GM18951 (cell line): ENCODE measurements at regions not wholly inside any gene's neighbourhood (a gene's known extent, or its start where the extent isn't known, plus 50 kb on each side); places are given as distances from the start of the nearest gene placed in this dataset.
"Not testable (repeated sequence)": the region's sequence is repeated elsewhere in the genome, so short reads cannot be mapped to it uniquely, and the experiment has no call there.

Experiments
- POLR2A ChIP-seq: IDR thresholded peaks from 4 replicates; pipeline ENCODE4 v1.6.1; 2011; ENCODE audit warnings: mild to moderate bottlenecking; ENCODE audit not compliant: insufficient read length, insufficient read depth; ENCODE audit errors: extremely low read depth
- in situ Hi-C: fragments of 300-500 bp; cut with MboI; formaldehyde crosslinking; loops from one replicate; pipeline ENCODE4 v1.12.0; 2022; ENCODE audit warnings: low sequenced_read_pairs, mixed read lengths, inconsistent platforms; ENCODE audit not compliant: unreplicated experiment

GRCh38 chr14:71165121-71166031 lies 258.1 kb downstream of the PCNX1 start:
- in situ Hi-C loops = no loop called here
- no peak for TF ChIP-seq POLR2A

GRCh38 chr14:71166180-71166837 lies 259.1 kb downstream of the PCNX1 start:
- in situ Hi-C loops = no loop called here
- no peak for TF ChIP-seq POLR2A

GRCh38 chr14:71167325-71167950 lies 260.2 kb downstream of the PCNX1 start:
- in situ Hi-C loops = not testable (repeated sequence)

- in situ Hi-C loops = not testable (repeated sequence)
Measured at GRCh38 chr14:71168161-71168560, 260.9 kb downstream of the PCNX1 start.

GRCh38 chr14:71168564-71169427 lies 261.5 kb downstream of the PCNX1 start:
- no peak for TF ChIP-seq POLR2A
- in situ Hi-C loops = no loop called here

GRCh38 chr14:71169861-71170260 lies 262.6 kb downstream of the PCNX1 start:
- in situ Hi-C loops = no loop called here

GRCh38 chr14:71175491-71175890 lies 268.2 kb downstream of the PCNX1 start:
- no peak for TF ChIP-seq POLR2A
- in situ Hi-C loops = no loop called here

More at GRCh38 chr14:71169861-71170260, 262.6 kb downstream of the PCNX1 start:
- TF ChIP-seq POLR2A = no peak

- no peak for TF ChIP-seq POLR2A
- in situ Hi-C loops = no loop called here
Measured at GRCh38 chr14:71179066-71179465, 271.8 kb downstream of the PCNX1 start.

- in situ Hi-C loops = no loop called here
- no peak for TF ChIP-seq POLR2A
Measured at GRCh38 chr14:71180397-71180796, 273.1 kb downstream of the PCNX1 start.

GRCh38 chr14:71181215-71182003 lies 274.1 kb downstream of the PCNX1 start:
- TF ChIP-seq POLR2A = no peak
- in situ Hi-C loops = no loop called here

- no peak for TF ChIP-seq POLR2A
- in situ Hi-C loops = no loop called here
Measured at GRCh38 chr14:71183876-71184689, 276.8 kb downstream of the PCNX1 start.
